ENCODE measurements at regions not wholly inside any gene's neighbourhood (a gene's known extent, or its start where the extent isn't known, plus 50 kb on each side); places are given as distances from the start of the nearest gene placed in this dataset.

GRCh38 chr3:46082021-46082420, 54.7 kb upstream of the XCR1 start:
- Mint-ChIP-seq H3K27me3 (no peaks in the 10 kb centered on the region), H3K27ac (no peak overlapping the region), H3K4me3 (no peak overlapping the region), H3K36me3 (no peaks in the 10 kb centered on the region), H3K9me3 (no peaks in the 10 kb centered on the region), H3K4me1 (peaks cover 4 to 8% (median 8%) of the 10 kb centered on the region in 3 donors)
- no peak for ATAC-seq (ENCODE audit: low read depth in 2 of 2)
- DNase-seq: no peak

DNA sequence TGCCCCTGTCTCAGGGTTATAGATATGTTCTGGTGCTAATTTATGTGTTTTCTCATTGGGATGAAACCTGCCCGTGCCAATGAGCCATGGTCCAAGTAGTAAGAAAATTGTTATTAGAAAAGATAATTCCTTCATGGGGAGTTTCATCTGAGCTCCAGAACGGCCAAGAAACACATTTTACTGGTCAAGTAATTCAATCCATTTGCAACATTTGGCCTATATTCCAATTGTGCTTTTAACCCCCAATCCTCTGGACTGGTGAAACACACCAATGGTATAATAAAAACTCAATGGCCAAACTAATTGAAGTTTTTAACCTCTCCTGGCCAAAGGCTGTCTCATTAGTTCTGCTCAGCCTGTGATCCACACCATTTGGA, 53.7 kb upstream of the XCR1 start:
- no peaks in the 10 kb centered on the region for H3K36me3 Mint-ChIP-seq
- ATAC-seq (ENCODE audit: low read depth in 2 of 2): no peak
- DNase-seq: no peak
- peaks cover 4 to 8% (median 8%) of the 10 kb centered on the region in 3 donors for H3K4me1 Mint-ChIP-seq
- no peaks in the 10 kb centered on the region for H3K27me3 Mint-ChIP-seq
- no peak overlapping the region for H3K4me3 Mint-ChIP-seq
- H3K27ac Mint-ChIP-seq: peak overlapping the region in 1 of 6 donors; percentile 9
- H3K9me3 Mint-ChIP-seq: no peaks in the 10 kb centered on the region

GRCh38 chr3:46080124-46080968, 53.1 kb upstream of the XCR1 start:
- H3K9me3 Mint-ChIP-seq: no peaks in the 10 kb centered on the region
- ATAC-seq (ENCODE audit: low read depth in 2 of 2) (no peak), DNase-seq (no peak)
- H3K27me3 Mint-ChIP-seq: no peaks in the 10 kb centered on the region
- H3K27ac Mint-ChIP-seq: no peak overlapping the region
- H3K4me3 Mint-ChIP-seq: no peak overlapping the region
- H3K36me3 Mint-ChIP-seq: no peaks in the 10 kb centered on the region
- peaks cover 4 to 8% (median 8%) of the 10 kb centered on the region in 3 donors for H3K4me1 Mint-ChIP-seq

- H3K36me3 Mint-ChIP-seq: no peaks in the 10 kb centered on the region
- H3K4me1 Mint-ChIP-seq: peaks cover 4 to 8% (median 8%) of the 10 kb centered on the region in 3 donors
- DNase-seq (peak; percentile 76), ATAC-seq (ENCODE audit: low read depth in 2 of 2) (peak; percentile 98 to 99)
- H3K4me3 Mint-ChIP-seq: peak overlapping the region in 3 of 8 donors; percentile 44 to 68 (median 60)
- H3K27me3 Mint-ChIP-seq: no peaks in the 10 kb centered on the region
- no peak overlapping the region for H3K27ac Mint-ChIP-seq
- no peaks in the 10 kb centered on the region for H3K9me3 Mint-ChIP-seq
Observed at GRCh38 chr3:46078712-46079400, 51.6 kb upstream of the XCR1 start.
